HG03139 (cell line): ENCODE measurements at regions not wholly inside any gene's neighbourhood (a gene's known extent, or its start where the extent isn't known, plus 50 kb on each side); places are given as distances from the start of the nearest gene placed in this dataset.

Experiments used
- ATAC-seq: cut with Tn5 transposase; IDR thresholded peaks from one replicate; pipeline ENCODE4 v1.9.1; 2021; ENCODE audit not compliant: unreplicated experiment

GRCh38 chr10:60441515-60441914, 51.8 kb upstream of the ANK3 start:
- ATAC-seq = no peak

- ATAC-seq = no peak
Observed at GRCh38 chr10:60439641-60440040, 50.0 kb upstream of the ANK3 start.
